ENCODE measurements at regions not wholly inside any gene's neighbourhood (a gene's known extent, or its start where the extent isn't known, plus 50 kb on each side); places are given as distances from the start of the nearest gene placed in this dataset.

- Histone ChIP-seq H3K9me3 (ENCODE audit: low read length) (peaks cover 11% of the 10 kb centered on the region; the same call in 1 of the 2 replicates), H4K20me1 (ENCODE audit: low read length) (no peaks in the 10 kb centered on the region), H3K36me3 (ENCODE audit: low read depth, low read length) (no peaks in the 10 kb centered on the region), H3K79me2 (ENCODE audit: low read length) (no peaks in the 10 kb centered on the region), H3K9ac (ENCODE audit: low read length) (no peak overlapping the region), H3K27ac (ENCODE audit: low read length) (no peak overlapping the region), H3K4me1 (ENCODE audit: insufficient read depth, low read length) (no peaks in the 10 kb centered on the region), H3K27me3 (ENCODE audit: low read length) (no peaks in the 10 kb centered on the region), H2AFZ (ENCODE audit: low read length) (no peak overlapping the region), H3F3A (ENCODE audit: low read length, unreplicated experiment) (no peaks in the 10 kb centered on the region), H3K9me2 (replicated peaks; ENCODE audit: low read length) (no peaks in the 10 kb centered on the region), H3K4me2 (ENCODE audit: low read length) (no peak overlapping the region), H3K4me3 (ENCODE audit: low read length) (no peak overlapping the region)
- ATAC-seq (no peak), DNase-seq (no peak)
- POLR2A ChIA-PET (ENCODE audit: unreplicated experiment), result no interaction called here
- intact Hi-C loops (cut with micrococcal nuclease), result no loop called here
- no TSS peak for BruUV-seq (replicated peaks)
- CTCF ChIA-PET, result no interaction called here
- TF ChIP-seq EZH2phosphoT487 (IDR thresholded peaks at IDR 0.05; ENCODE audit: borderline replicate concordance, low read length), result no peak
- TF ChIP-seq EZH2 (IDR thresholded peaks at IDR 0.05; ENCODE audit: low read length, unreplicated experiment), result no peak
- no peak for TF ChIP-seq CTCF (conservative IDR thresholded peaks at IDR 0.05; ENCODE audit: low read depth, low read length)
These were observed 1081.6 kb downstream of the CNTNAP5 start for GRCh38 chr2:125106710-125107109.

- no TSS peak for BruUV-seq (replicated peaks)
- no peaks in the 10 kb centered on the region for H3F3A ChIP-seq (ENCODE audit: low read length, unreplicated experiment)
- H3K27ac ChIP-seq (ENCODE audit: low read length), result no peak overlapping the region
- no peaks in the 10 kb centered on the region for H3K4me1 ChIP-seq (ENCODE audit: insufficient read depth, low read length)
- intact Hi-C loops (cut with micrococcal nuclease), result no loop called here
- H2AFZ ChIP-seq (ENCODE audit: low read length), result no peak overlapping the region
- POLR2A ChIA-PET (ENCODE audit: unreplicated experiment), result no interaction called here
- ATAC-seq (no peak), DNase-seq (no peak)
- H3K4me2 ChIP-seq (ENCODE audit: low read length), result no peak overlapping the region
- H3K9me2 ChIP-seq (replicated peaks; ENCODE audit: low read length), result no peaks in the 10 kb centered on the region
- H3K4me3 ChIP-seq (ENCODE audit: low read length), result no peak overlapping the region
- H3K9me3 ChIP-seq (ENCODE audit: low read length), result peaks cover 11% of the 10 kb centered on the region; the same call in 1 of the 2 replicates
- no peak overlapping the region for H3K9ac ChIP-seq (ENCODE audit: low read length)
- no peak for TF ChIP-seq EZH2 (IDR thresholded peaks at IDR 0.05; ENCODE audit: low read length, unreplicated experiment)
- TF ChIP-seq CTCF (conservative IDR thresholded peaks at IDR 0.05; ENCODE audit: low read depth, low read length), result no peak
- TF ChIP-seq EZH2phosphoT487 (IDR thresholded peaks at IDR 0.05; ENCODE audit: borderline replicate concordance, low read length), result no peak
- H3K27me3 ChIP-seq (ENCODE audit: low read length), result no peaks in the 10 kb centered on the region
- H4K20me1 ChIP-seq (ENCODE audit: low read length), result no peaks in the 10 kb centered on the region
- CTCF ChIA-PET, result no interaction called here
- H3K79me2 ChIP-seq (ENCODE audit: low read length), result no peaks in the 10 kb centered on the region
- no peaks in the 10 kb centered on the region for H3K36me3 ChIP-seq (ENCODE audit: low read depth, low read length)
These were observed 1082.4 kb downstream of the CNTNAP5 start for GRCh38 chr2:125107446-125107845.

- Histone ChIP-seq H3K79me2 (ENCODE audit: low read length) (no peaks in the 10 kb centered on the region), H4K20me1 (ENCODE audit: low read length) (no peaks in the 10 kb centered on the region), H3K9ac (ENCODE audit: low read length) (no peak overlapping the region), H3K4me2 (ENCODE audit: low read length) (no peak overlapping the region), H3F3A (ENCODE audit: low read length, unreplicated experiment) (no peaks in the 10 kb centered on the region), H2AFZ (ENCODE audit: low read length) (no peak overlapping the region), H3K4me1 (ENCODE audit: insufficient read depth, low read length) (no peaks in the 10 kb centered on the region), H3K36me3 (ENCODE audit: low read depth, low read length) (no peaks in the 10 kb centered on the region), H3K27me3 (ENCODE audit: low read length) (no peaks in the 10 kb centered on the region), H3K9me3 (ENCODE audit: low read length) (peaks cover 11% of the 10 kb centered on the region; the same call in 1 of the 2 replicates), H3K9me2 (replicated peaks; ENCODE audit: low read length) (no peaks in the 10 kb centered on the region), H3K4me3 (ENCODE audit: low read length) (no peak overlapping the region), H3K27ac (ENCODE audit: low read length) (no peak overlapping the region)
- no peak for TF ChIP-seq EZH2phosphoT487 (IDR thresholded peaks at IDR 0.05; ENCODE audit: borderline replicate concordance, low read length)
- TF ChIP-seq CTCF (conservative IDR thresholded peaks at IDR 0.05; ENCODE audit: low read depth, low read length), result no peak
- TF ChIP-seq EZH2 (IDR thresholded peaks at IDR 0.05; ENCODE audit: low read length, unreplicated experiment), result no peak
- intact Hi-C loops (cut with micrococcal nuclease), result no loop called here
- ChIA-PET CTCF (no interaction called here), POLR2A (ENCODE audit: unreplicated experiment) (no interaction called here)
- no TSS peak for BruUV-seq (replicated peaks)
- DNase-seq (no peak), ATAC-seq (no peak)
These were observed 1083.2 kb downstream of the CNTNAP5 start for GRCh38 chr2:125108251-125108650.
